ENCODE measurements at regions not wholly inside any gene's neighbourhood (a gene's known extent, or its start where the extent isn't known, plus 50 kb on each side); places are given as distances from the start of the nearest gene placed in this dataset.

GRCh38 chr4:163622379-163623035 is 128.0 kb downstream of the TMA16 start:
- TF ChIP-seq POLR2A (IDR thresholded peaks at IDR 0.05; ENCODE audit: low read length) (no peak), GATA1 (IDR thresholded peaks at IDR 0.05; ENCODE audit: low read depth, low read length) (no peak)

All from erythroblast (primary cell).